ENCODE measurements at regions not wholly inside any gene's neighbourhood (a gene's known extent, or its start where the extent isn't known, plus 50 kb on each side); places are given as distances from the start of the nearest gene placed in this dataset.

GRCh38 chr22:49266561-49267519 lies 560.8 kb downstream of the BRD1 start:
- DNase-seq: no peak

DNA sequence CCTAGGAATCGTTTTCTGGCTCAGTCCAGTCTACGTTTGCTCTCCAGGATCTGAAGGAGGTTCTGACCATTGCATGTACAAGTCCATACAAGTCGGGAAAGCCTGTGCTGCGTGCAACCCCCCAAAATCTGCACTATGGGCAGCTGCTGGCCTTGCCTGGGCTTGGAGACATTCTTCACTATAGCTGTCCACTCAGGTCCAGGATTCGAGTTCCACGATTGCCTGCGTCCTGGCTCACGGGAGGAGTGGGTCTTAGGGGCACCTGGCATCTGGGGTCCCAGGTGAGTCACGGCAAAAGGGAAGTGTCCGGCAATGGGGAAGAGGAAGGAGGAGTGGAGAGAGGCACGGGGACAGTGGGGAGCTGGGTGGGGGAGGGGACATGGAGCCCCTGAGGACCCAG lies 563.0 kb downstream of the BRD1 start:
- DNase-seq: no peak

GRCh38 chr22:49263101-49263500 lies 564.6 kb downstream of the BRD1 start:
- no peak for DNase-seq

DNA sequence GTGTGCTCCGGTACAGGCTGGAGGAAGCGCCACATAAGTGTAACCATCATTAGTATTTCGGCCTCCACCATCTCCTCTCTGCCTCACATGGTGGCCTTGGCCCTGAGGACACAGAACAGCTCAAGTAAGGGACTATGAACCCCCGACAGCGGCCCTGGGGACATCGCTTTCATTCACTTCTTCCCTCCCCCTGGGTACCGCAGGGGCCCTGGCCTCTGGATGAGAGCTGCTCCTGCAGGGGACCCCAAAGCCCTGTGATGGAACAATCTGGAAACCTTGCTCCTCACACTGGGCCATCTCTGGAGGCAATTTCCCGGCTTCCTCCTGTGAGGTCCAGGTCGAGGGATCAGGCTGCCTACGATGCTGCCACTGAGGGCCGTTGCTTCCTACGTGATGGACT lies 565.5 kb downstream of the BRD1 start:
- DNase-seq: no peak

DNA sequence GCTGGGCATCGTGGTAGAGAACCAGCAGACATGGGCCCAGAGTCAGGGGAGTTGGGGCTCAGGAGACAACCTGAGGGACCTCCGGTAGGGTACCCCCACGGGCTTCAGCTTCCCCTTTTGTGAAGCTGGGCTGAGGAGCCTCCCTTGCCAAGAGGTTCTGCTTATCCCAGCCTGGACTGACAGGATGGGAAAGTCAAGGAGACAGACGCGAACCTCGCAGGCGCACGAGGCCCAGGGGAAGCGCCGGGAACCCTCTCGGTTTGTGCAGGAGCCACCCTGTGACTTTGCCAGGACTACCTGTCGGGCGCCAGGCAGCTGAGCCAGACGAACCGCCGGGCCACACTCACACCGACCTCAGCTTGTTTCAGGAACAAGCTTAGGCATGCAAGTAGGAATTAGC lies 566.1 kb downstream of the BRD1 start:
- no peak for DNase-seq

- no peak for DNase-seq
These were observed 566.7 kb downstream of the BRD1 start for GRCh38 chr22:49260681-49261580.

DNA sequence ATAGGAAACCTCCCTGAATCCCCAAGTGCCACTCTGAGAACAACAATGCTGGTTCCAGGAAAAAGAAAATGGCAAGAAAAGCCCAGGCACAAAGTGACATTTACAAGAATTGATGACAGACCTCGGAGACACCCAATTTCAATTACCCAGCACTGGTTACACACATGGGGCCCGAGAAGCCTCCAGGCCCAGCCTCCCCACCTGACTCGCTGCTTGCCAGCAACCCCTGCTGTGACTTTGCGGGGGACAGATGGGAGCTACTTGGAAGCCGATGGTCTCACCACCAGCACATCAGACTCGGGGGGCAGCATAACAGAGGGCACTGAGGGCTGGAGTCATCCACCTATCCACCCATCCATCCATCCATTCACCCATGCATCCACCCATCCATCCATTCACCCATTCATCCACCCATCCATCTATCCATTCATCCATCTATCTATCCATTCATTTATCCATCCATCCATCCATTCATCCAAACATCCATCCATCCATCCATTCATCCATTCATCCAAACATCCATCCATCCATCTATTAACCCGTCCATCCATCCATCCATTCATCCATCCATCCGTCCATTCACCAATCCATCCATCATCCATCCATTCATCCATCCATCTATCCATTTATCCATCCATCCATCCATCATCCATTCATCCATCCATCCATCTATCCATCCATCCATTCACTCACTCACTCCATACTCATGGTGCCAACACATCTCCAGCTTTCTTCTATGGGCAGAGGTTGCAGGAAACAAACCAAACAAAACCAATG lies 567.6 kb downstream of the BRD1 start:
- no peak for DNase-seq

GRCh38 chr22:49258107-49259010 lies 569.3 kb downstream of the BRD1 start:
- no peak for DNase-seq

DNA sequence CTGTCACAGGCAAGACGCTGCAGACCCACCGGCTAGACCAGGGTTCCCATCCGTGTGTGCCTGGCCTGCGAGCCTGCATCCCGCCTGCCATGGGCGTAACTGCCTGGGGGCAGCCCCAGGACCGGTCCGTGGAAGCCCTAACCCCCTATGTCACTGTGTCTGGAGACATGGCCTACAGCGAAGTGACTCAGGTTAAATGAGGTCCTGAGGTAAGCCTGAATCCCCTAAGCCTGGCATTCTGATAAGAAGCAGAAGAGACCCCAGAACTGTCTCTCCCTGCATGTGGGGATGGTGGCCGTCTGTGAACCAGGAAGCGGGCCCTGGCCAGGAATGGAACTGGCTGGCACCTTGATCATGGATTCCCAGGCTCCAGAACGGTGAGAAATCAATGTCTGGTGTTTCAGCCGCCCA lies 570.1 kb downstream of the BRD1 start:
- DNase-seq: no peak

GRCh38 chr22:49255741-49256318 lies 571.8 kb downstream of the BRD1 start:
- DNase-seq: no peak

- DNase-seq: no peak
These were observed 572.5 kb downstream of the BRD1 start for GRCh38 chr22:49255154-49255553.

- DNase-seq: no peak
These were observed 574.0 kb downstream of the BRD1 start for GRCh38 chr22:49253656-49254055.

DNA sequence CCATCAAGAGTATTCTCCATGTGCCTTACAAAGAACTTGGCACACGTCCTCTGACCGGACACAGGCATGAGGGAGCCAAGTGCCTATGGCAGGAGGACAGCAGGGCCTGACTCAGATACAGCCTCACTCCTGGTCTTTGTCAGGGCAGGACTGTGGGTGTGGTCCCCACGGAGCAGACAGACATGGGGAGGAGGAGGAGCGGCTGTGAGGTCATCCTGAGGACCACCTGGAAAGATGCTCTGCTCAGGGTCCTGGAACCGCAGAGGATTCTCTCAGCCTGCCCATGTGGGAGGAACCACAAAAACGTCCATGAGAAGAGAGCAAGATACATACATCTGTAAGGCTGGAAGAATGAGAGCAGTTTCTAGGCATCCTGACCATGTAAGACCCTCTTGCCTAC lies 576.3 kb downstream of the BRD1 start:
- DNase-seq: no peak

DNA sequence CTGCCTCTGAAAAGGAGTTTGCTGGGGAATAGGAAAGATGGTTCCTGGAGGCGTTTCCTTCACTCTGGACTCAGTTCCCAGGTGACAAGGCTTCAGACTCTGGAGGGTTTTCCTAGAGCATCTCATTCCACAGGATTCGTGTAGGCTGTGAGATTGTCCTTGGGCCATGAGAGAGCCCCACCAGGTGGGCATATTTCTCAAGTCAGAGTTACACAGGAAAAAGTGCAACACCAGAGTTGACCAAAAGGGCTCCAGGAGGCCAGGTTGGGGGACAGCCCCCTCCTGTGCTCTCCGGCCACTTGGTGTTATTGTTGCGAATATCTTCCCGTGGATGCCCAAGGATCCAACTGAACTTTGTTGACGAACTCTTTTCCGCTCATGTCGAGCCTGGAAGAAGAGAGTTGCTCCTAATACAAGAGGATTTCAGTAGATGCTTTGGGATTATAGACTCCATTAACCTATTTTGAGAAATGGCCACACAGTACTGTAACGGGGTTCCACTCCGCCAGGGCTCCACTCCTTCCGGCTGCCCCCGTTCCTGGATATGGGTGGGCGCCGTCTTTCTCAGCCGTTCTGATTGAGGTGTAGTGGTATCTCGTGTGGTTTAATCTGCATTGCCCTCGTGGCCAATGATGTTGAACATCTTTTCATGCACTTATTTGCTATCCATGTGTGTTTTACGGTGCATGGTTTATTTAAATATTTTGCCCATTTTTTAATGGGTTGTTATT lies 580.3 kb downstream of the BRD1 start:
- DNase-seq: no peak

GRCh38 chr22:49244466-49245420 lies 582.9 kb downstream of the BRD1 start:
- no peak for DNase-seq

DNA sequence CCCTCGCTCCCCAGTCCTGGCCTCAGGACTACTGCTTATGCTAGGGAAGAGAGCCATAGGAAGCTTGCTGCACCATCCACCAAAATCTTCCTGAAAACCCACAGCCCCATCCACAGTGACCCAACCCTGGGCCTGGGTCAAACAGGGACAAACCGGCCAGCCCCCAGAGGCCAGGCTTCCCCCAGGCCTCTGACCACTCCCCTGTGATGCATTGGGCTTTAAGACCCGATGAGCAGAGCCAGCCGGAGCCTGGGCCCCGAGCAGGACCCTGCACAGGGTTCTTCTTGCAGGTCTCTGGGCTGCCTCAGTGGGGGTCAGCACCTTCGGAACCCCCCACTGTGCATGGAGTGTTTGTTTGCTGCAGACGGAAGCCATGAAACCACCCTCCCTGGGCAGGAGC lies 583.7 kb downstream of the BRD1 start:
- no peak for DNase-seq

GRCh38 chr22:49243335-49243734 lies 584.3 kb downstream of the BRD1 start:
- DNase-seq: no peak

GRCh38 chr22:49242480-49242879 lies 585.2 kb downstream of the BRD1 start:
- DNase-seq: no peak

DNA sequence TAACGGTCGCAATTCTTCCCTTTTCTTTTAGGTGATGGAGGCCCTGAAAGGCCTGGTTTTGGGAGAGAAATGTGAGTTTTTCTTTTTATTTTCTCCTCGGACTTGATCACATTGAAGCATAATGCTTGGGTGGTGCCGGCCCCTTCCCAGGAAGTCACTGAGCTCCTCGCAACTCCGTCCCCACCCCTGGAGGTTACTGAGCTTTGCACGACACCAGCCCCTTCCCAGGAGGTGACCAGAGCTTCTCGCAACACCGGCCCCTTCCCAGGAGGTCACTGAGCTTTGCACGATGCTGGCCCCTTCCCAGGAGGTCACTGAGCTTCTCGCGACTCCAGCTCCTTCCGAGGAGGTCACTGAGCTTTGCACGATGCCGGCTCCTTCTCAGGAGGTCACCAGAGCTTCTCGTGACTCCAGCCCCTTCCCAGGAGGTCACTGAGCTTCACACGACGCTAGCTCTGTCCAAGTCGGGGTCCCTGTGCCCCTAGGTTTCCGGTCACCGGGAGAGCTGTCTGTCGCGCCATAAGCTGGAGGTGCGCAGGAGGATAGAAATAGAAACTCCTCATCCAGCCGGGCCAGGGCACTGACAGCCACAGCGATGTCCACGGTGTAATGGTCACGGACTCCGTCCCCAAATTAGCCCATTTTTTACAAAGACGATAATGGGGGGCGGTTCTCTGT lies 586.4 kb downstream of the BRD1 start:
- no peak for DNase-seq
